GM18520 (cell line): ENCODE measurements at regions not wholly inside any gene's neighbourhood (a gene's known extent, or its start where the extent isn't known, plus 50 kb on each side); places are given as distances from the start of the nearest gene placed in this dataset.

Experiments
- ATAC-seq: cut with Tn5 transposase; IDR thresholded peaks from one replicate; pipeline ENCODE4 v1.9.1; 2021; ENCODE audit not compliant: unreplicated experiment

DNA sequence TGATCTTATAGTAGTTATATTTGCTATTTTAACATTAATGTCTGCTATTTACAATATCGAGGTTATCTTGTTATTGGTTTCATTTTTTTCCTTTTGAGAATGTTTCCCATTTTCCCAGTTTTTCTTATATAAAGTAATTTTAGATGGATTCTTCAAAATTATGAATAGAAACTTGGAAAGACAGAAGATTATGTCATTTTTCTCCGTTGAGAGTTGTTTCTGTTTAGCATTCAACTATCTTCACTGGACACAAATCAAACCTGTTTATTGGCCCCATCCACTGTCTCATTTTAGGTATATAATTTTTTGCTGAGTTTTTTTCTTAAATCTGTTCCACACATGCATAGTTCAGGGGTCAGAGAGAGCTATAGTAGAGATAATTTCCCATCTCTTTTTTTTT, 1430.9 kb upstream of the MIR17HG start:
- ATAC-seq: no peak

DNA sequence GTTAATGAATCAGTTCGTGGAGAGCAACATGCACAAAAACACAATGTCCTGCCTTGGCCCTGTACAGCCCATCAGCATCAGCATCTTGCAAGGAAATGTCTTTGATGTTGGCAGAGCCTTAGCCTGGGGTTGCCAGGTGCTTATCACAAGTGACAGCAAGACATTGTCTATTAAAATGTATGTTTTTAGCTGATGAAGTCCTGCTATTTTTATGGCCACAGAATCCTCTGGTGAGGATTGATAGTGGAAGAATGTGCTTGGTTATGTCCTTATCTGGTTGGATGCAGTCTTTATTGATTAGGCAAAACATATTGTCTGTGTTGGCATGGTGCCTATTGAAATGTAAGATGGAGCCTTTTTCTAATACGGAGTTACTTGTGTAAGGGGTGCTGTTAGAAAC, 1427.0 kb upstream of the MIR17HG start:
- ATAC-seq: no peak

DNA sequence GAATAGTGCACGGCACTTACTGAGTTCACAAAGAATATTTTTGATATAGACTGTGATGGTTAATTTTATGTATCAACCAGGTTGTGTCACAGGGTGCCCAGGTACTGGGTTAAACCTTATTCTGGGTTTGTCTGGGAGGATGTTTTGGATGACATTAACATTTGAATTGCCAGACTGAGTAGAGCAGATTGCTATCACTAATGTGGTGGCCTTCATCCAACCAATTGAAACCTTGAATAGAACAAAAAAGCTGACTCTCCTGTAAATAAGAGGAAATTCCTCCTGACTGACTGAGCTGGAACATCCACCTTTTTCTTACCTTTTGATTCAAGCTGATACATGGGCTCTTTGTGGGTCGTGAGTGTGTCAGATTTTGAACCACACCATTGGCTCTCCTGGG, 1424.4 kb upstream of the MIR17HG start:
- no peak for ATAC-seq

DNA sequence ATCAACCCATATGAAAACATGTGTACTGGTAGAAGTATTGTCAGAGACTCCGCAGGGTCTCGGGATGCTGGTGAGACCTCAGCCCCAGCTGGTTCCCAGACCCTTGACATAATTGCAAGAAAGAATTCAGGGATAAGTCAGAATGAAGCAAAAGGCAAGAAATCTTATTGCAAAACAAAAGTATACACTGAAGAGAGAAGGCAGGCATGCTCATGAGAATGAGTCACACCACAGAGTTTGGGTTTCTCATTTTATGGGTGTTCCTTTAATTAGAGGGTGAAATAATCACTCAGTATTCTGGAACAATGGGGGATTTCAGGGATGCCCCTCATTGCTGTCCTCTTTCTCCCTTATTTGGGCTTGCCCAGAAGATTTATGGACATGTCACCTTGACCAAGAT, 1423.8 kb upstream of the MIR17HG start:
- ATAC-seq: no peak

DNA sequence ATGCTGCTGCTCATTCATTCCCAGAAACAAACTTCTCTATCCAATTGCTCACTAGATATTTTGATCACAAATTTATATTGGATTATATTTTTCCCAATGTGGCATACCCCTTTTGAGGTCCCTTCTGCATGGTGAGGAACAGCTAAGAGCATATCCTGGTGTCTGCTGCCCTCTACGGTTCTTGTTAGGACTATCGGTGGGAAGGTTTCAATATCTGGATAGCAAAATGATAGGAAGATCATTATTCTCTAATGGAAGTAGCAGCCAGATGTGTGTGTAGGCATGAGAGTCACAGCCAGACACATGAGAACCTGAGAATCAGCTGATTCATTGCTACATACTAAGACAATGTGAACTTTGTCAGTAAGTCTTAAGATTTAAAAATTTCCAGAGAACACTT, 1422.4 kb upstream of the MIR17HG start:
- no peak for ATAC-seq

DNA sequence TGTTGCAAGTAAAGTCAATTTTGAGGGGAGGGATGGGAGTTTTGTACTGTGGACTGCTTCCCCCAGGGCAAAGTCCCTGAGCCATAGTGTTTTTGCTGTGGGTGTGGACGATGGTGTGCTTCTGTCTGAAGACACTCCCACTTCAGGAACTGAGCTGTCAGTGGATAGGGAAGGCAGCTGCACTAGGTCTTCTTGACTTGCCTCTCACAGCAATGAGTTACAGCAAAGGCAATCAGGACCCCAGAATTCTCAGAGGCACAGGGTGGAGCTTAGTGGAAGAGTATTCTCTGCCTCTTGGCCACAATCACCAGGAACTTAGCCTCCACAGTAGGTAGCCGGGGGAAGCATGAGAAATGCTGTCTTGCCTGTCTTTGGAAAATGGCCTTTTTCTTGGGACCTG, 1416.6 kb upstream of the MIR17HG start:
- ATAC-seq: no peak

DNA sequence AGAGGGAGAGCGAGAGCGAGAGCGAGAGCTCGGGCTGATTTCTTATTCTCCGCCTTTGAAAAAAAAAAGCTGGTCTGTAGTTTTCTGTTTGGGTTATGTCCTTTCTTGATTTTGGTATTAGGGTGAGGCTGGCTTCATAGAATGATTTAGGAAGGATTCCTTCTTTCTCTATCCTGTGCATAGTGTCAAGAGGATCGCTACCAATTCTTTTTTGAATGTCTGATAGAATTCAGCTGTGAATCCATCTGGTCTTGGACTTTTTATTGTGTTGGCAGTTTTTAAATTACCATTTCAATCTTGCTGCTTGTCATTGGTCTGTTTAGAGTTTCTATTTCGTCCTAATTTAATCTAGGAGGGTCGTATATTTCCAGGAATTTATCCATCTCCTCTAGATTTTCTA, 1414.6 kb upstream of the MIR17HG start:
- no peak for ATAC-seq

DNA sequence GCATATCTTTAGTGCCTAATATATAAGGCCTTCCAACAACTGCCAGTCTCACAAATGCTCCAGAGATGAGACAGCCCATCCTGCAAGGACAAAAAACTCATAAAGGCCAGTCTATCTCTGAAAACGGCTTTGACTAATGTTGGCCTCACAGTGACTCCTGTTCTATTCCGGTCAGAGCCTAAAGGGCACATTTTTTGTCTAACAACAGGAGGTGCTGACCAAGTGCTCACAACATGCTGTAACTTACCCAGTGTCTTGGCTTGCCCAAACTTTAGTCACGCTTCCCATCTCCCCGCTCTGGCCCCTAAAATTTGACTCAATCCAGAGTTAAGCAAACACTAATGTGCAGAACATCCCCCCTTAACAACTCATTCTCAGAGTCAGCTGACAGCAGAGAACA, 1411.2 kb upstream of the MIR17HG start:
- ATAC-seq: no peak

DNA sequence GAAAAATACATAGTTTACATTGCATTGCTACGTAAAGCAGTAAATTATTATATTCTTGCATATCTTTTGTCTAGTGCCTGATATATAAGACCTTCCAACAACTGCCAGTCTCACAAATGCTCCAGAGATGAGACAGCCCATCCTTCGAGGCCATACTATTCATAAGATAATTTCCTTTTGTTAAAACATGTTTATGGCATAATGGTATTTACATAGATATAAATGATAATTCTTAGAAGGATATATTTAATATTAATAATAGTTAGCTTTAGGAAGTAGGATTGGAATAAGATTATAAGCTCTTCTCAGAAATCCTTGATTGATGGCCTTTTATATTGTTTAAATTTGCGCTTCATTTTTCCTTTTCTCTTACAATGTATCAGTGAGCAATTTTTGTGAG, 1410.1 kb upstream of the MIR17HG start:
- ATAC-seq: no peak

DNA sequence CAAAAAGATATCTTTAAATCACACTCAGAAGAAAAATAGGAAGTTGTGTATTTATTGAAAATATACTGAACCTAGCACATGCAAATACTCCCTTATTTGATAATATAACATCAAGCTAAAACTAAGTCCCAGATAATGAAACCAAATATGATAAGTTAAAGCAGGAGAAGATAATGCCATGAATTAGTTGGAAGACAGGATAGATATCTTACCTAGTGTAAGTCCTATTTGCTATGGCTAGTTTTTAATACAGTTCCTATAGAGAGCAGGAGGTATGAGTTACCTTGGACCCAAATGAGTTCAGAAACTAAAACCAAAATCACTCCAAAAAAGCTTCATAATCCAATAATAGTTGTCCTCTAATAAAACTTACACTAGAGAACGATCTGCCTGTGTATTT, 1407.1 kb upstream of the MIR17HG start:
- no peak for ATAC-seq

DNA sequence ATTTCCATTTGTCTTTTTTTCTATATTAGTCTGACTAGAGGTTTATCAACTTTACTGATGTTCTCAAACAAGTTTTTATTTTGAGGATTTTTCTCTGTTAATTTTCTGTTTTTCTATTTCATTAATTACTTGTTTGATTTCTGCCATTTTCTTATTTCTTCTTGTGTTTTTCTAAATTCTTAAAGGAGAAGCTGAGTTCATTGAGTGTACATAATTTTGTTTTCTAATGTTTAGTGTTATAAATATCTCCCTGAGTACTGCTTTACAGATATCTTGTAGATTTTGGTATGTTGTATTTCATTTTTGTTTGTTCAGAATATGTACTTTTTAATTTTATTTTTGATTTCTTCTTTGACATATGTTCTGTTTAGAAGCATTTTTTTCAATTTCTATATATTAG, 1404.3 kb upstream of the MIR17HG start:
- no peak for ATAC-seq

DNA sequence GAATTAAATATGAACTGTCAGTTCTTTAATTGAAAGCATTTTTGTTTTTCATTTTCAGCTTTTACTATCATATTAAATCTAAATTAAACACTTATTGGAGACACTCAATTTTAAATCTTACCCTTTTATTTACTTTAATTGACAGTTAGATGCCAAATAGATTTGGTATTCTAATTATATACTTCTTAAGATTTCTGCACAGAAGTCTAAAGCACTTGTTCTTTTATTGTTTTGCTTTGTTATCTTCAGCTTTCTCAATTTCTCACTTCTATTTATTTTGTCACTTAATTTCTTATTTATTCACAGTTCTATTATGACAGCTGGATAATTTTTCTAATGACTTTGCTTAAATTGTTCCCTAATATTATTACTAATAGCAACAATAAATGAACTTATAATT, 1397.3 kb upstream of the MIR17HG start:
- ATAC-seq: no peak

DNA sequence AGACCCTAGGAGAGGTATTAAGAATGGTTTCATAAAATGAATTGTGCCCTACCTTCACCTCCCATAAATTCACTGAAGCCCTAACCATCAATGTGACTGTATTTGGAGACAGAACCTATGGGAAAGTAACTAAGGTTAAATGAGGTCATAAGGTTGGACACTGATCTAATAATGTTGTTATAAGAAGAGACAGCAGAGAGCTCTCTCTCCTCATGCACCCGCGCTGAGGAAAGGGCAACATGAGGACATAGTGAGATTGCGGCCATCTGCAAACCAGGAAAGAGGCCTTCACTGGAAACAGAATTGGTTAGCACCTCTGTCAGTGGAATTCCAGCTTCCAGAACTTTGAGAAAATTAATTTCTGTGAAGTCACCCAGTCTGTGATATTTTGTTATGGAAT, 1396.1 kb upstream of the MIR17HG start:
- no peak for ATAC-seq

DNA sequence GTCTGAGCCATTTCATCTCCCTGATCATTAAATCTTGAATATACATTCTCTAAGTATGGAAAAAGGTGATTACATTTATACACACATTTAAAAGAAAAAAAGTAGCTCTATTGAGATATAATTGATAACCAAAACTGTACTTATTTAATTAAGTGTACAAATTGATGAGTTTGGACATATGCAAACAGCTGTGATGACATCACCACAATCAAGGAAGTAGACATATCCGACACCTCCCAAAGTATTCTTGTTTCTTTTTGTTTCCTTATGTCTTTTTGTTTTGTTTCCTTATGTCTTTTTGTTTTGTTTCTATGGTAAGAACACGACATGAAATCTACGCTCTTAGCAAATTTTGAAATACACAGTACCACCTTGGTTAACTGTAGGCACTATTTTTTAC, 1393.9 kb upstream of the MIR17HG start:
- ATAC-seq: no peak

DNA sequence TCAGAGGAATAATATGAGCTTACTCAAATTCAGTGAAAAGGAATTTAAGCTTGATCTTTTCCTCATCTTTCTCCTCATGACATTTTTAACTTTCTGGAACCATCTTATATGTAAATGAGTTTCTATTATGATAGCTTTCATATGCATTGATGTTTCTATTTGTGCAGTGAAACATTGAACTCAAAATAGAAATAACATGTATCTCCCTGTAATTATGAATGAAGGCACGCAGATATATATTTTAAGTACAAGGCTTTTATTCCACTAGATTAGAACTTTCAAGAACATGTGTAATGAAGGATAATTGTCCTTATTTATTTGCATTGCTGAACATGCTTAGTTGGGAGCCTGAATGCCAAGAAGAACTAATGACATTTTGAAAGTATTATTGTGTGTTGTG, 1391.7 kb upstream of the MIR17HG start:
- ATAC-seq: no peak

DNA sequence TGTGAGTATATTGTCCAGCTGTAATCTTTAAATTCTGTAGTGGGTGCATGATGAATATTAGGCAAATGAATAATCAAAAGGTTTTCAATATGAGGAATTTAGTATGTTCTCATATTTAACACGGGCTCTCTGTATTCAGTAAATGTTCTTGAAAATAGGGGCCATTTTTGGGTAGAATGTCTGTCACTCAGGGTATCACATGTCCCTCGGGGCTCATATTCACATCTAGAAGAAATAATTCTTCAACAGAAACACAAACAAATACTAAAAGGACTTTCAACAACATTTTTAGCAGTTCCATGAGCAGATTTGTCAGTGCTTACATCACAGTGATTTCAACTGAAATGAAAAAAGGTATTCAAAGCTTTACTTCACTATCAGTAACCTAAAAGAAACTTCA, 1388.4 kb upstream of the MIR17HG start:
- ATAC-seq: no peak

DNA sequence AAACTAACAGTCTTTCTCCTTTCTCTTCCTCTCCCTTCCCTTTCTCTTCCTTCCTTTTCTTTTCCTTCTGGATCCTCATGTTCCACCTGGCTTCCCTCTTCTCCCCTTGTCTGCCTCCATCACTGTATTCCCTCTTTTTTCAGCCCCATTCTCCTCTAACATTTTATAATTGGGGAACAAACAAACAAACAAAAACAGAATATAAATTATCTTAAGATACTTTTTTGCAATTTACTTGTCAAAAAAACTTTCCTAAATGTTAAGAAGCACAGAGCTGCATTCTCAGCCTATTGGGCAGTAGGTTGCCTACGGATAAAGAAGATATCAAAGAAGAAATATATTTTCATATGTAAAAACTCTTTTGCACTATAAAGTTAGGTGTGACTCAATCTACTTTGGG, 1382.2 kb upstream of the MIR17HG start:
- no peak for ATAC-seq

DNA sequence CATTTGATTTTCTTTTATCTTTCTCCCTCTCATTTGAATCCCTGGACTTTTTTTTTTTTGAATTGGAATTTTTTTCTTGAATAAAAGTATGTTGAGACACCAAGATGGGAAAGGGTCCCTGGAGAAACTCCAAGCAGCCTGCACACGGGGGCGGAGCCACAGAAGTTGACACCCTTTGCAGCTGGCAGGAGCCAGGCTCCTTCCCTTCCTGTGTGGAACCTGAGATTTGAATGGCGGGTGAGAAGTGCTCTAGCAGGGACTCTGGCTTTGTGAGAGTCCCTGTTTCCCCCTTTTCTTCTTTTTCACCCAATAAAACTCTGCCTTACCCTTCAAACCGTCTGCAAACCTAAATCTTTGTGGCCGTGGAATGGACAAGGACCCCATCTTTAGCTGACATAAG, 1381.0 kb upstream of the MIR17HG start:
- no peak for ATAC-seq

DNA sequence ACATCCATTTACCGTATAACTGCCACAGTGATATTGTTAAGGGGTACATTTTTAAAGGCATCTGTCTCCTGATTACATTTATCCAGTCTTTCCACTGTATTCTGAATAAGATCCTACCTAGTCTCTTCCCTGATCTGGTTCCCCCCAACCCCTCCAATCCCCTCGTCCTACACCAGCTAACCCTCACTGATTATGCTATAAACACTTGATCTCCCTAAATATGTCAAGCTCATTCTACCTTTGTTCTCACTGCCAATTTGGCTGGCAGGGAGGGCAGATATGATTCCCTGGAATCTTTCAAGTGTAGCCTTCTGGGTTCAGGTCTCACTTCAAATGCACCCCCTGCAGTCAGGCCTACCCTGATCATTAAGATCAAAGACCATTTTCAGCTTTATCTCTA, 1379.8 kb upstream of the MIR17HG start:
- ATAC-seq: no peak

DNA sequence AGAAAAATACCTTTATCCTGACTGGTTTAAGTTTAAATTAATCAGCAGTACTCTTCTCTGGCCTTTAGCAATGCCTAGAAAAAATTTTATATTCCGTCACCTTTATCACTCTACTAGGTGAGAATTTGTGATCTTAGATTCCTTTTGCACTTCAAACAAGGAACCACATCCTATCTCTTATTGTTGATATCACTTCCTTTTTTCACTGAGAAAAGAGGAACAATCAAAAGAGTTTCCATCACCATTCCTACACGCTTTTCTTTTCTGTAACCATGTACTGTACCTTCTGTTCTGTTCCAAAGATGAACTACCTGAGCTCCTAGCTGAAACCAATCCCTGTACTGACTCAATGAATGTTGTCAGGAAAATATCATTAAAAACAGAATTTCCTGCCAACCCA, 1379.0 kb upstream of the MIR17HG start:
- no peak for ATAC-seq

DNA sequence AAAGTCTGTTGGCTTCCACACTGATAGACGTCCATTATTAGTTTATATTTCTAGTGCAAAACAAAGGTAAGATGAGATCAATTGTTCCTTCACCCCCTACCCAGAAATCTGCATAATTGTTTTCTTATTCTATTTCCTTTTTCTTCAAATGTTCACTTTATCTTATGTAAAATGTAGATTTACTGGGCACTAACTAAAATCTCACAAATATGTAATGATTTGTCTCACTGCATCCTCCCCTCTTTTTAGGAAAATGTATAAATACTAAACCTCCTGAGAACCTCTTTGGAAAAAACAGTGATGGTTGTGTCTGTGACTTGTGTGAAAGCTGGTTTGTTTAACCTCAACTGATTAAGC, 1377.2 kb upstream of the MIR17HG start:
- ATAC-seq: no peak

DNA sequence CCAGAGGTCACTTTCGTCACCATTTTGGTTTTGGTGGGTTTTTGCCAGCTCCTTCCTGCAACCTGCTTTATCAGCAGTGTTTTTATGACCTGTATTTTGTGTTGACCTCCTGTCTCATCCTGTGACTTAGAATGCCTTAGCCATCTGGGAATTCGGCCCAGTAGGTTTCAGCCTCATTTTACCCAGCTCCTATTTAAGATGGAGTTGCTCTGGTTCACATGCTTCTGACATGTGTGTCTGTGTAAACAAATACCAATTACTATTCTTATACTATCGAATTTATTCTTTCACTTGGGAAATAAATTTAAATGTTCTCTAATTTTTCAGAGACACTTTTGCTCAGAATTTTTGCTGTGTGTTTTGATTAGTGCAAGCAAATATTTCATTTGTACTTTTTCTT, 1370.3 kb upstream of the MIR17HG start:
- ATAC-seq: no peak

DNA sequence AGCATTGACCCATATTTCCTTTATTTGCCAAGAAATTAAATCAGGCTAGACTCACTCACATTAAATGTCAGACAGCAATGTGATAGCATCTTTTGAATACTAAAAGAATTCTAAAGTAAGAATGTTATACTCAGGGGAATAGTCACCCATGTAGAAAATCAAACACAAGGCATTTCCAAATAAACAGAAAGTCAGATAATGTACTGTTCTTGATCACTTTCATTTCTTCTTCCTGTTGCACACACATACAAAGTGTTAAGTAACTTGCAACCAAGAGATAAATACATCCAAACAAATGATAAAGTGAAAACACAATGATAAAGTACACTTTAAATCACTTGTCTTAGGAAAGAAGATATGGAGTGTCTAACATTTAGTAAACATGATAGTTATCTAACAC, 1366.6 kb upstream of the MIR17HG start:
- ATAC-seq: no peak

DNA sequence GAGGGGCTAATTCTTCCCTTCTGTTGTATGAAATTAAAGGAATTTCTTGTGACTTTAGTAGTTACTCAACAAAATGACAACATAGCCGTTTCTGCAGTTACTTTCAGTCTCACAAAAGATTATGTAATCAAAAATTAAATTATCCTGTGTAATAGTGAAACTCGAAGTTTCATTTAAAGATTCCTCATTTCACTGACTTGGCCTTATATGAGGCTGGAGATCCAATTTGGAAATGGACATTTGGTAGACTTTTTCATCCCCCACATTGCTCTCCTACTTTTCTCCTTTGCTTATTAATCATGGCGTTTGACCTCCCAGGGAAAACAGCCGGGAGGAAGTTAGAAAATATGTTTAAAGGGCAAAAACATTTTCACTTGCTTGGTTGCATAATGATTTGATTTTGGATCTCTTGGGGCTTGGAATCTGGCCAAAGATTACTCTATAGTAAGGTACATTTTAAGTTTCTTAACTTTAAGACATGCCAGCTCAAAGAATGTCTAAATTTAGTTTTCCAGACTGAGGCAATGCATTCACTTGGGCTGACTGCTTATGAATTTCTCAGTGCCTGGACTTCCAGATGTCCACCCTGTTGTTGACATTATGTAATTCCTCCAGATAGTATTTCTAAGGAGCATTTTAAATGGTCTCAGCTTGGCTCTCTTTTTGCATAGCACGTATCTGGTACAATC, 1364.9 kb upstream of the MIR17HG start:
- no peak for ATAC-seq
